SK-N-MC (cell line): ENCODE measurements at regions not wholly inside any gene's neighbourhood (a gene's known extent, or its start where the extent isn't known, plus 50 kb on each side); places are given as distances from the start of the nearest gene placed in this dataset.

Experiments used
- EZH2 ChIP-seq: fragments of 200-600 bp; sonication (generic); IDR thresholded peaks from one replicate; pipeline ENCODE4 v1.6.1; 2017; ENCODE audit warnings: antibody characterized with exemption
- FOXP2 ChIP-seq: optimal IDR thresholded peaks from 2 replicates; pipeline ENCODE3; 2011; ENCODE audit warnings: mild to moderate bottlenecking, moderate library complexity; ENCODE audit not compliant: insufficient read depth; ENCODE audit errors: extremely low read length, control extremely low read depth
- POLR2AphosphoS5 ChIP-seq: IDR thresholded peaks from 2 replicates; pipeline ENCODE4 v1.6.1; 2012; ENCODE audit warnings: mild to moderate bottlenecking, low read depth, low read length, borderline replicate concordance

GRCh38 chr16:59655031-59655430 lies 920.9 kb upstream of the GOT2 start:
- TF ChIP-seq EZH2, result no peak
- TF ChIP-seq POLR2AphosphoS5, result no peak
- no peak for TF ChIP-seq FOXP2
